ENCODE measurements at regions not wholly inside any gene's neighbourhood (a gene's known extent, or its start where the extent isn't known, plus 50 kb on each side); places are given as distances from the start of the nearest gene placed in this dataset.
"Not testable (repeated sequence)": the region's sequence is repeated elsewhere in the genome, so short reads cannot be mapped to it uniquely, and the experiment has no call there.

- no peak for DNase-seq
These were observed 141.3 kb upstream of the ZNF366 start for GRCh38 chr5:72648480-72648879.

GRCh38 chr5:72647806-72648205 lies 140.6 kb upstream of the ZNF366 start:
- DNase-seq: no peak

- DNase-seq: no peak
These were observed 139.1 kb upstream of the ZNF366 start for GRCh38 chr5:72646246-72646866.

GRCh38 chr5:72645064-72645846 lies 138.0 kb upstream of the ZNF366 start:
- DNase-seq: no peak

- DNase-seq: no peak
These were observed 137.1 kb upstream of the ZNF366 start for GRCh38 chr5:72644296-72644695.

GRCh38 chr5:72641164-72641563 lies 134.0 kb upstream of the ZNF366 start:
- DNase-seq: no peak

- DNase-seq: no peak
These were observed 129.8 kb upstream of the ZNF366 start for GRCh38 chr5:72637058-72637457.

GRCh38 chr5:72636565-72636964 lies 129.4 kb upstream of the ZNF366 start:
- not testable (repeated sequence) for DNase-seq

- no peak for DNase-seq
These were observed 127.2 kb upstream of the ZNF366 start for GRCh38 chr5:72634444-72634843.

GRCh38 chr5:72633649-72634048 lies 126.4 kb upstream of the ZNF366 start:
- DNase-seq: no peak

- DNase-seq: no peak
These were observed 125.8 kb upstream of the ZNF366 start for GRCh38 chr5:72633041-72633445.

GRCh38 chr5:72630721-72631120 lies 123.5 kb upstream of the ZNF366 start:
- DNase-seq: no peak

- DNase-seq: no peak
These were observed 122.9 kb upstream of the ZNF366 start for GRCh38 chr5:72630081-72630480.

GRCh38 chr5:72628771-72629371 lies 121.7 kb upstream of the ZNF366 start:
- no peak for DNase-seq

GRCh38 chr5:72625332-72625731 lies 118.1 kb upstream of the ZNF366 start:
- no peak for DNase-seq

- no peak for DNase-seq
These were observed 117.5 kb upstream of the ZNF366 start for GRCh38 chr5:72624641-72625236.

GRCh38 chr5:72623936-72624335 lies 116.7 kb upstream of the ZNF366 start:
- no peak for DNase-seq

- DNase-seq: no peak
These were observed 116.1 kb upstream of the ZNF366 start for GRCh38 chr5:72623323-72623722.

- DNase-seq: no peak
These were observed 115.1 kb upstream of the ZNF366 start for GRCh38 chr5:72622170-72622760.

- DNase-seq: no peak
These were observed 114.4 kb upstream of the ZNF366 start for GRCh38 chr5:72621576-72621975.

- no peak for DNase-seq
These were observed 112.5 kb upstream of the ZNF366 start for GRCh38 chr5:72619677-72620076.

GRCh38 chr5:72619251-72619650 lies 112.0 kb upstream of the ZNF366 start:
- no peak for DNase-seq

GRCh38 chr5:72618708-72619107 lies 111.5 kb upstream of the ZNF366 start:
- DNase-seq: no peak
